Muscle of arm (tissue), 1 donor: ENCODE measurements at regions not wholly inside any gene's neighbourhood (a gene's known extent, or its start where the extent isn't known, plus 50 kb on each side); places are given as distances from the start of the nearest gene placed in this dataset.
A peak's percentile ranks its signal among the peaks of the same experiment; 100 is the strongest.
"Not testable (repeated sequence)": the region's sequence is repeated elsewhere in the genome, so short reads cannot be mapped to it uniquely, and the experiment has no call there.

Source experiments
- DNase-seq: peaks from one replicate; pipeline ENCODE4 v3.0.0-alpha.2; 2013

- no peak for DNase-seq
Observed at GRCh38 chr12:87094356-87094755, 838.2 kb upstream of the MGAT4C start.

GRCh38 chr12:87092421-87092820 is 836.2 kb upstream of the MGAT4C start:
- DNase-seq = no peak

GRCh38 chr12:87086118-87086891 is 830.1 kb upstream of the MGAT4C start:
- DNase-seq = no peak

- no peak for DNase-seq
Observed at GRCh38 chr12:87085286-87085685, 829.1 kb upstream of the MGAT4C start.

GRCh38 chr12:87082756-87083155 is 826.6 kb upstream of the MGAT4C start:
- no peak for DNase-seq

- no peak for DNase-seq
Observed at GRCh38 chr12:87074781-87075180, 818.6 kb upstream of the MGAT4C start.

- DNase-seq = no peak
Observed at GRCh38 chr12:87066326-87066725, 810.1 kb upstream of the MGAT4C start.

GRCh38 chr12:87059231-87059630 is 803.0 kb upstream of the MGAT4C start:
- DNase-seq = no peak

- peak; percentile 29 for DNase-seq
Observed at GRCh38 chr12:87054226-87054625, 798.0 kb upstream of the MGAT4C start.

- peak; percentile 6 for DNase-seq
Observed at GRCh38 chr12:87051621-87052020, 795.4 kb upstream of the MGAT4C start.

GRCh38 chr12:87047691-87048090 is 791.5 kb upstream of the MGAT4C start:
- DNase-seq = no peak

- DNase-seq = no peak
Observed at GRCh38 chr12:87039536-87039935, 783.3 kb upstream of the MGAT4C start.

- DNase-seq = no peak
Observed at GRCh38 chr12:87038098-87038497, 781.9 kb upstream of the MGAT4C start.

- DNase-seq = no peak
Observed at GRCh38 chr12:87025976-87026375, 769.8 kb upstream of the MGAT4C start.

GRCh38 chr12:87021400-87021799 is 765.2 kb upstream of the MGAT4C start:
- DNase-seq = no peak

- DNase-seq = no peak
Observed at GRCh38 chr12:87020071-87020470, 763.9 kb upstream of the MGAT4C start.

GRCh38 chr12:87015352-87015751 is 759.2 kb upstream of the MGAT4C start:
- no peak for DNase-seq

- DNase-seq = no peak
Observed at GRCh38 chr12:87008785-87009384, 752.7 kb upstream of the MGAT4C start.

- no peak for DNase-seq
Observed at GRCh38 chr12:87001102-87001501, 744.9 kb upstream of the MGAT4C start.

- DNase-seq = no peak
Observed at GRCh38 chr12:86985298-86985697, 729.1 kb upstream of the MGAT4C start.

- not testable (repeated sequence) for DNase-seq
Observed at GRCh38 chr12:86970595-86970994, 714.4 kb upstream of the MGAT4C start.

GRCh38 chr12:86959766-86960458 is 703.7 kb upstream of the MGAT4C start:
- no peak for DNase-seq

- no peak for DNase-seq
Observed at GRCh38 chr12:86950444-86950843, 694.3 kb upstream of the MGAT4C start.
